ENCODE measurements at regions not wholly inside any gene's neighbourhood (a gene's known extent, or its start where the extent isn't known, plus 50 kb on each side); places are given as distances from the start of the nearest gene placed in this dataset.

GRCh38 chr2:224183086-224183485, 144.0 kb upstream of the SERPINE2 start:
- H3K36me3 ChIP-seq, result no peaks in the 10 kb centered on the region
- WGBS, 2 donors (ENCODE audit: low coverage in 1 of 2), result 100% methylated on average over 2 of the region's 3 CpGs
- H3K27me3 ChIP-seq, result no peaks in the 10 kb centered on the region
- no peak overlapping the region for H3K4me3 ChIP-seq
- H3K27ac ChIP-seq, result no peak overlapping the region
- TF ChIP-seq POLR2A (IDR thresholded peaks at IDR 0.05) (no peak), EP300 (IDR thresholded peaks at IDR 0.05) (no peak)
- ATAC-seq, result no peak
- peaks cover 0 to 4% (median 0%) of the 10 kb centered on the region in 3 donors for H3K4me1 ChIP-seq
- H3K9me3 ChIP-seq, result no peaks in the 10 kb centered on the region

- WGBS, 2 donors (ENCODE audit: low coverage in 1 of 2), result 83 to 88% methylated on average over 1 to 2 of the region's 3 CpGs
- Histone ChIP-seq H3K4me3 (no peak overlapping the region), H3K4me1 (peaks cover 0 to 6% (median 0%) of the 10 kb centered on the region in 3 donors), H3K27me3 (no peaks in the 10 kb centered on the region), H3K9me3 (no peaks in the 10 kb centered on the region), H3K27ac (no peak overlapping the region), H3K36me3 (no peaks in the 10 kb centered on the region)
- TF ChIP-seq POLR2A (IDR thresholded peaks at IDR 0.05), result no peak
- no peak for TF ChIP-seq POLR2AphosphoS5 (IDR thresholded peaks at IDR 0.05)
- no peak for TF ChIP-seq CTCF (IDR thresholded peaks at IDR 0.05)
- no peak for TF ChIP-seq EP300 (IDR thresholded peaks at IDR 0.05)
- no peak for ATAC-seq
Measured at GRCh38 chr2:224182498-224182897, 143.4 kb upstream of the SERPINE2 start.

GRCh38 chr2:224181534-224182155, 142.6 kb upstream of the SERPINE2 start:
- no peaks in the 10 kb centered on the region for H3K27me3 ChIP-seq
- ATAC-seq, result no peak
- H3K9me3 ChIP-seq, result no peaks in the 10 kb centered on the region
- no peak overlapping the region for H3K27ac ChIP-seq
- no peak overlapping the region for H3K4me3 ChIP-seq
- H3K36me3 ChIP-seq, result no peaks in the 10 kb centered on the region
- peaks cover 0 to 6% (median 0%) of the 10 kb centered on the region in 3 donors for H3K4me1 ChIP-seq
- 95 to 100% methylated on average over 6 of the region's 6 CpGs for WGBS, 2 donors (ENCODE audit: low coverage in 1 of 2)
- TF ChIP-seq EP300 (IDR thresholded peaks at IDR 0.05), result no peak
- no peak for TF ChIP-seq CTCF (IDR thresholded peaks at IDR 0.05)
- no peak for TF ChIP-seq POLR2AphosphoS5 (IDR thresholded peaks at IDR 0.05)
- no peak for TF ChIP-seq POLR2A (IDR thresholded peaks at IDR 0.05)

GRCh38 chr2:224180810-224181209, 141.7 kb upstream of the SERPINE2 start:
- no peak for ATAC-seq
- Histone ChIP-seq H3K36me3 (no peaks in the 10 kb centered on the region), H3K27me3 (no peaks in the 10 kb centered on the region), H3K4me3 (no peak overlapping the region), H3K4me1 (peaks cover 0 to 6% (median 0%) of the 10 kb centered on the region in 3 donors), H3K9me3 (no peaks in the 10 kb centered on the region), H3K27ac (no peak overlapping the region)
- TF ChIP-seq POLR2AphosphoS5 (IDR thresholded peaks at IDR 0.05), result no peak
- TF ChIP-seq EP300 (IDR thresholded peaks at IDR 0.05), result no peak
- no peak for TF ChIP-seq CTCF (IDR thresholded peaks at IDR 0.05)
- TF ChIP-seq POLR2A (IDR thresholded peaks at IDR 0.05), result no peak
- WGBS, 2 donors (ENCODE audit: low coverage in 1 of 2), result 69% methylated on average over 4 of the region's 4 CpGs; no CpG with 5 or more reads in 1 of the 2 donors

- Histone ChIP-seq H3K36me3 (no peaks in the 10 kb centered on the region), H3K27ac (no peak overlapping the region), H3K27me3 (no peaks in the 10 kb centered on the region), H3K4me3 (no peak overlapping the region), H3K4me1 (peaks cover 0 to 6% (median 0%) of the 10 kb centered on the region in 3 donors), H3K9me3 (no peaks in the 10 kb centered on the region)
- TF ChIP-seq CTCF (IDR thresholded peaks at IDR 0.05), result no peak
- no peak for TF ChIP-seq POLR2A (IDR thresholded peaks at IDR 0.05)
- no peak for TF ChIP-seq POLR2AphosphoS5 (IDR thresholded peaks at IDR 0.05)
- no peak for TF ChIP-seq EP300 (IDR thresholded peaks at IDR 0.05)
- no peak for ATAC-seq
- 16 to 26% methylated on average over 4 of the region's 4 CpGs for WGBS, 2 donors (ENCODE audit: low coverage in 1 of 2)
Measured at GRCh38 chr2:224178056-224178455, 139.0 kb upstream of the SERPINE2 start.

Data from gastroesophageal sphincter (tissue), 4 donors.